Vagina (tissue), 2 donors: ENCODE measurements at regions not wholly inside any gene's neighbourhood (a gene's known extent, or its start where the extent isn't known, plus 50 kb on each side); places are given as distances from the start of the nearest gene placed in this dataset.

ENCODE experiments used
- DNase-seq, 2 donors: peaks; one replicate each; pipeline ENCODE4 v3.0.0-alpha.2; 2017; ENCODE audit errors: extremely low spot score in 2 of 2
- H3K27ac ChIP-seq: fragments of 200-600 bp; sonication (generic); one replicate; pipeline ENCODE4 v1.5.1; 2019
- H3K27me3 ChIP-seq: fragments of 200-600 bp; sonication (generic); one replicate; pipeline ENCODE4 v1.5.1; 2019
- H3K36me3 ChIP-seq, 2 donors: fragments of 200-600 bp; sonication (generic); one replicate each; pipeline ENCODE4 v1.5.1; 2017 to 2019
- H3K4me1 ChIP-seq: fragments of 200-600 bp; sonication (generic); one replicate; pipeline ENCODE4 v1.5.1; 2019
- H3K4me3 ChIP-seq, 2 donors: fragments of 200-600 bp; sonication (generic); 1 replicate in 1 of 2; 2 replicates in 1 of 2; pipeline ENCODE4 v1.5.1; 2016 to 2019
- H3K9me3 ChIP-seq: fragments of 200-600 bp; sonication (generic); one replicate; pipeline ENCODE4 v1.5.1; 2019
- POLR2A ChIP-seq, 2 donors: fragments of 450-650 bp; IDR thresholded peaks; one replicate each; pipeline ENCODE4 v1.6.1; 2017; ENCODE audit warnings: antibody characterized with exemption in 2 of 2, mild to moderate bottlenecking in 2 of 2, moderate library complexity in 2 of 2
- POLR2AphosphoS5 ChIP-seq, 2 donors: sonication (generic); formaldehyde crosslinking; IDR thresholded peaks; one replicate each; pipeline ENCODE4 v1.9.0; 2017; ENCODE audit warnings: antibody characterized with exemption in 2 of 2, mild to moderate bottlenecking in 2 of 2, low read depth in 1 of 2; ENCODE audit not compliant: insufficient read depth in 1 of 2
- intact Hi-C: fragments of 100-400 bp; cut with DNase I; formaldehyde crosslinking; loops from one replicate; pipeline ENCODE4 v1.15.1; 2023
- TF ChIP-seq, protein P1 (sequence below), 3 experiments: fragments of 450-650 bp in 2 of 3; fragments of 200-600 bp in 1 of 3; sonication (generic) in 1 of 3; IDR thresholded peaks; one replicate each; pipeline ENCODE4 v1.5.1; 2017 to 2019; ENCODE audit warnings: antibody characterized with exemption in 3 of 3, mild to moderate bottlenecking in 2 of 3, moderate library complexity in 2 of 3

DNA sequence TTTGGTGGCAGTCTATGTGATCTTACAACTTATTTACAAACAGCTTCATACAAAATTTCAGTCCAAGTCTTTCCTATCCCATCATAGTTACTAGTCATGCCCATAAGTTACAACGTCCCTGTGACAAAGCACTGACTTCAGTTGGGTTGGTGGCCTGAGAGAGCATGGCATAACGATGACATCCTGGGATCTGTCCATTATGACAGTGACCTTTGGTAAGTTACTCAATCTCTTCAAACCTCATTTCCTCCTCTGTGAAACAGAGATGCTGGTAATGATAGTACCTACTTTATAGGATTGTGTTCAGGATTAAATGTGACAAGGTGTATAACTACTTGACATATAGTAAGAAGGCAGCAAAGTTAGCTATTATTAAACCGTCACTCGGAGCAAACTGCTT lies 55.4 kb upstream of the ATP5MC3 start:
- intact Hi-C loops = no loop called here
- Histone ChIP-seq H3K9me3 (no peaks in the 10 kb centered on the region), H3K27me3 (no peaks in the 10 kb centered on the region), H3K36me3 (no peaks in the 10 kb centered on the region), H3K4me3 (no peak overlapping the region), H3K27ac (no peak overlapping the region), H3K4me1 (peaks cover 4% of the 10 kb centered on the region)
- DNase-seq = no peak
- no peak for TF ChIP-seq POLR2AphosphoS5 (IDR thresholded peaks at IDR 0.05; ENCODE audit: insufficient read depth in 1 of 2, low read depth in 1 of 2)
- TF ChIP-seq POLR2A (IDR thresholded peaks at IDR 0.05) = no peak
- TF ChIP-seq, protein P1, sequence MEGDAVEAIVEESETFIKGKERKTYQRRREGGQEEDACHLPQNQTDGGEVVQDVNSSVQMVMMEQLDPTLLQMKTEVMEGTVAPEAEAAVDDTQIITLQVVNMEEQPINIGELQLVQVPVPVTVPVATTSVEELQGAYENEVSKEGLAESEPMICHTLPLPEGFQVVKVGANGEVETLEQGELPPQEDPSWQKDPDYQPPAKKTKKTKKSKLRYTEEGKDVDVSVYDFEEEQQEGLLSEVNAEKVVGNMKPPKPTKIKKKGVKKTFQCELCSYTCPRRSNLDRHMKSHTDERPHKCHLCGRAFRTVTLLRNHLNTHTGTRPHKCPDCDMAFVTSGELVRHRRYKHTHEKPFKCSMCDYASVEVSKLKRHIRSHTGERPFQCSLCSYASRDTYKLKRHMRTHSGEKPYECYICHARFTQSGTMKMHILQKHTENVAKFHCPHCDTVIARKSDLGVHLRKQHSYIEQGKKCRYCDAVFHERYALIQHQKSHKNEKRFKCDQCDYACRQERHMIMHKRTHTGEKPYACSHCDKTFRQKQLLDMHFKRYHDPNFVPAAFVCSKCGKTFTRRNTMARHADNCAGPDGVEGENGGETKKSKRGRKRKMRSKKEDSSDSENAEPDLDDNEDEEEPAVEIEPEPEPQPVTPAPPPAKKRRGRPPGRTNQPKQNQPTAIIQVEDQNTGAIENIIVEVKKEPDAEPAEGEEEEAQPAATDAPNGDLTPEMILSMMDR (IDR thresholded peaks at IDR 0.05) = no peak

DNA sequence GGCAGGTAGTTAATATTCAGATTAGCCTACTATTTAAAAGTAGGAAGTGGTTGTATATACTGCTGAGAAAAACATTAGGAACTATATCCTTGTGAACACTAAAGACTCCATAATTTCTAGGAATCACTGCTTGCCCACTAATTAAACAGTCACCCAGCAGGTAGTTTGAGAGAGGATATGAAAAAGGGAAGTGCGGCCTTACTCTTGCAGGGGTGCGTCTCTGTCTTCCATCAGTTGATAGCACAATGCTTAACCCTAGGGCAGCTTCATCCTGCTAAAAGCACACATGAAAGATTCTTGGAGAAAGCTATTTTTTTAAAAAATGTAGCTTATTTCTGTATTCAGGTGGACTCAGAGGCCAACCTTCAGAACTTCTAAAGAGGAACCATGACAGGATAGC lies 53.1 kb upstream of the ATP5MC3 start:
- Histone ChIP-seq H3K9me3 (no peaks in the 10 kb centered on the region), H3K27ac (no peak overlapping the region), H3K27me3 (no peaks in the 10 kb centered on the region), H3K4me3 (no peak overlapping the region), H3K36me3 (no peaks in the 10 kb centered on the region), H3K4me1 (peaks cover 4% of the 10 kb centered on the region)
- no peak for DNase-seq
- TF ChIP-seq POLR2A (IDR thresholded peaks at IDR 0.05) = no peak
- no peak for TF ChIP-seq POLR2AphosphoS5 (IDR thresholded peaks at IDR 0.05; ENCODE audit: insufficient read depth in 1 of 2, low read depth in 1 of 2)
- TF ChIP-seq, protein P1 (IDR thresholded peaks at IDR 0.05) = no peak
- intact Hi-C loops = no loop called here

DNA sequence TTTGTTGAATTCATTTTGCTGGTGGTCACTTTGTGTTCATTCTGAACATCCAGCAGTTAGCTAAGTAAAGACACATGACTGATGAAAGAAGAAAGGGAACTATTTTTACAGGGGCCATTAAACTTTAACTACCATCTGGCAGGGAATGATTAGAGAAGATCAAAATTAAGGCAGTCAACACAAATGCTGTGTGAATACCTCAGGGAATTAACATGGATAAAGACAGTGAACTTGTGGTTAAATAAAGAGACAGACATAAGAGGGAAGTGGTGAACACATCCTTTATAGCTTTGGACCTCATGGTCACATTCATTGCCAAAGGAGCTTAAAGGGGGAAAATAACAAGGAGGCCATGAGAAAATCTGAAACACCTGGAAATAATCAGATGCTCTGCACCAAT lies 52.6 kb upstream of the ATP5MC3 start:
- no peaks in the 10 kb centered on the region for H3K27me3 ChIP-seq
- no peak overlapping the region for H3K4me3 ChIP-seq
- no peaks in the 10 kb centered on the region for H3K36me3 ChIP-seq
- no peak overlapping the region for H3K27ac ChIP-seq
- H3K9me3 ChIP-seq = no peaks in the 10 kb centered on the region
- intact Hi-C loops = no loop called here
- H3K4me1 ChIP-seq = peaks cover 4% of the 10 kb centered on the region
- TF ChIP-seq POLR2AphosphoS5 (IDR thresholded peaks at IDR 0.05; ENCODE audit: insufficient read depth in 1 of 2, low read depth in 1 of 2) (no peak), POLR2A (IDR thresholded peaks at IDR 0.05) (no peak)
- TF ChIP-seq, protein P1 (IDR thresholded peaks at IDR 0.05) = no peak
- no peak for DNase-seq

DNA sequence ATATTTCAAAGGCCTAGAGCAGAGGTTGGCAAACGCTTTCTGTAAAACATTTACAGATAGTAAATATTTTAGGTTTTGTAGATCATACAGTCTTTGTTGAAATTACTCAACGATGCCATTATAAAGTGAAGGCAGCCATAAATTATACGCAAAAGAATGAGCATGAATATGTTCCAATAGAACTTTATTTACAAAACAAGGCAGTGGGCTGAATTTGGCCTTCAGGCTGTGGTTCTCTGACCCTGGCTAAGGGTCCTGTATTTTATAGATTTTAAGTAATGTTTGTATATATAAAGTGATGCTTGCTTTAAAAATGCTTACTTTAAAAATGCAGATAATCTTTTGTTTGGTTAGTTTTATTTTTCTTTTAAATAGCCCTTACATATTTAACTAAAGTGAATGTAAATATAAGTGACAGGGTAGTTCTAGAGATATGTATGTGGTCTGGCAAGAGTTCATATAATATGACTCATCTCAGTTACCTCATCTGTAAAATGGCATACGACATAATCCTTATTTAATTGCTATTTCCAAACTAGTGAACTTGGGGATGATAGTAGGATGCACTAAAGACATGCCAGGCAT lies 51.7 kb upstream of the ATP5MC3 start:
- H3K27me3 ChIP-seq = no peaks in the 10 kb centered on the region
- peaks cover 4% of the 10 kb centered on the region for H3K4me1 ChIP-seq
- no peak overlapping the region for H3K27ac ChIP-seq
- TF ChIP-seq POLR2AphosphoS5 (IDR thresholded peaks at IDR 0.05; ENCODE audit: insufficient read depth in 1 of 2, low read depth in 1 of 2) (no peak), POLR2A (IDR thresholded peaks at IDR 0.05) (no peak)
- TF ChIP-seq, protein P1 (IDR thresholded peaks at IDR 0.05) = no peak
- DNase-seq = no peak
- H3K9me3 ChIP-seq = no peaks in the 10 kb centered on the region
- intact Hi-C loops = no loop called here
- no peaks in the 10 kb centered on the region for H3K36me3 ChIP-seq
- no peak overlapping the region for H3K4me3 ChIP-seq
